Kidney (tissue), 13 donors: ENCODE measurements at regions not wholly inside any gene's neighbourhood (a gene's known extent, or its start where the extent isn't known, plus 50 kb on each side); places are given as distances from the start of the nearest gene placed in this dataset.
"Not testable (repeated sequence)": the region's sequence is repeated elsewhere in the genome, so short reads cannot be mapped to it uniquely, and the experiment has no call there.

Experiments used
- DNase-seq, 5 donors: peaks; one replicate each; pipeline ENCODE4 v3.0.0-alpha.2; 2013 to 2020
- FAIRE-seq: peaks from 2 replicates; lab custom pipeline; 2012; peaks lifted over from hg19 to GRCh38; lab: Jason Lieb, UNC
- H3K27ac ChIP-seq, 2 donors: one replicate each; pipeline ENCODE4 v1.7.0; 2013; ENCODE audit warnings: low read depth in 2 of 2, low read length in 2 of 2, inconsistent platforms in 1 of 2
- H3K27me3 ChIP-seq: one replicate; pipeline ENCODE4 v1.7.1; 2013; ENCODE audit warnings: low read length, inconsistent platforms; ENCODE audit not compliant: control insufficient read depth, insufficient read depth
- H3K36me3 ChIP-seq, 3 donors: one replicate each; pipeline versions ENCODE4 v1.7.0 to v1.7.1; 2013; ENCODE audit warnings: low read length in 3 of 3, control low read depth in 1 of 3, inconsistent platforms in 1 of 3; ENCODE audit not compliant: insufficient read depth in 3 of 3, control insufficient read depth in 2 of 3
- H3K4me1 ChIP-seq, 3 donors: one replicate each; pipeline versions ENCODE4 v1.7.0 to v1.7.1; 2013; ENCODE audit warnings: low read length in 3 of 3, inconsistent platforms in 1 of 3, low read depth in 1 of 3; ENCODE audit not compliant: control insufficient read depth in 2 of 3, insufficient read depth in 2 of 3
- H3K4me3 ChIP-seq, 3 donors: one replicate each; pipeline versions ENCODE4 v1.7.0 to v1.8.1; 2013; ENCODE audit warnings: low read length in 3 of 3, control low read depth in 1 of 3, inconsistent platforms in 1 of 3
- H3K9ac ChIP-seq, 3 donors: one replicate each; pipeline versions ENCODE4 v1.7.0 to v1.7.1; 2013; ENCODE audit warnings: low read length in 3 of 3, control low read depth in 1 of 3, inconsistent platforms in 1 of 3
- H3K9me3 ChIP-seq, 3 donors: one replicate each; pipeline versions ENCODE4 v1.7.0 to v1.7.1; 2013; ENCODE audit warnings: low read length in 3 of 3, control low read depth in 1 of 3, inconsistent platforms in 1 of 3; ENCODE audit not compliant: control insufficient read depth in 2 of 3, insufficient read depth in 1 of 3
- CTCF ChIP-seq: IDR thresholded peaks from 3 replicates; pipeline ENCODE4 v1.5.1; 2012; ENCODE audit warnings: mild to moderate bottlenecking, moderate library complexity, borderline replicate concordance; ENCODE audit not compliant: insufficient read depth; ENCODE audit errors: extremely low read depth
- intact Hi-C: fragments of 100-400 bp; cut with DNase I; formaldehyde crosslinking; loops from one replicate; pipeline ENCODE4 v1.11.1; 2022
- donor health status: control.
- donor health status: control.
- donor health status: control.
- donor health status: control.
- donor health status: control.
- donor health status: DM: yes; HTN: yes; CAD: no.
- donor health status: Normal renal cell carcinoma (clear cell type).

- intact Hi-C loops, result no loop called here
- TF ChIP-seq CTCF, result no peak
- H3K4me1 ChIP-seq, result no peaks in the 10 kb centered on the region
- no peak for FAIRE-seq
- no peaks in the 10 kb centered on the region for H3K27me3 ChIP-seq
- no peak overlapping the region for H3K4me3 ChIP-seq
- no peaks in the 10 kb centered on the region for H3K36me3 ChIP-seq
- no peak overlapping the region for H3K27ac ChIP-seq
- no peak overlapping the region for H3K9ac ChIP-seq
- DNase-seq, result no peak
- H3K9me3 ChIP-seq, result no peaks in the 10 kb centered on the region
Observed at GRCh38 chr6:14567842-14568241, 450.3 kb downstream of the CD83 start.

- no peak overlapping the region for H3K27ac ChIP-seq
- no peak overlapping the region for H3K9ac ChIP-seq
- no peaks in the 10 kb centered on the region for H3K27me3 ChIP-seq
- DNase-seq (no peak), FAIRE-seq (no peak)
- intact Hi-C loops, result no loop called here
- no peaks in the 10 kb centered on the region for H3K9me3 ChIP-seq
- no peaks in the 10 kb centered on the region for H3K4me1 ChIP-seq
- H3K4me3 ChIP-seq, result no peak overlapping the region
- no peak for TF ChIP-seq CTCF
- no peaks in the 10 kb centered on the region for H3K36me3 ChIP-seq
Observed at GRCh38 chr6:14569394-14569793, 451.8 kb downstream of the CD83 start.

GRCh38 chr6:14569874-14570273 lies 452.3 kb downstream of the CD83 start:
- FAIRE-seq, H3K9ac ChIP-seq, H3K27ac ChIP-seq, H3K4me1 ChIP-seq, H3K27me3 ChIP-seq, intact Hi-C loops, H3K9me3 ChIP-seq, DNase-seq, H3K4me3 ChIP-seq, H3K36me3 ChIP-seq: not testable (repeated sequence)

- H3K4me3 ChIP-seq, result no peak overlapping the region
- H3K9me3 ChIP-seq, result no peaks in the 10 kb centered on the region
- H3K27me3 ChIP-seq, result no peaks in the 10 kb centered on the region
- DNase-seq (no peak), FAIRE-seq (no peak)
- H3K4me1 ChIP-seq, result no peaks in the 10 kb centered on the region
- no peak for TF ChIP-seq CTCF
- H3K9ac ChIP-seq, result no peak overlapping the region
- H3K36me3 ChIP-seq, result no peaks in the 10 kb centered on the region
- H3K27ac ChIP-seq, result no peak overlapping the region
- intact Hi-C loops, result no loop called here
Observed at GRCh38 chr6:14571001-14571400, 453.4 kb downstream of the CD83 start.
